ENCODE measurements at regions not wholly inside any gene's neighbourhood (a gene's known extent, or its start where the extent isn't known, plus 50 kb on each side); places are given as distances from the start of the nearest gene placed in this dataset.
"Not testable (repeated sequence)": the region's sequence is repeated elsewhere in the genome, so short reads cannot be mapped to it uniquely, and the experiment has no call there.

DNA sequence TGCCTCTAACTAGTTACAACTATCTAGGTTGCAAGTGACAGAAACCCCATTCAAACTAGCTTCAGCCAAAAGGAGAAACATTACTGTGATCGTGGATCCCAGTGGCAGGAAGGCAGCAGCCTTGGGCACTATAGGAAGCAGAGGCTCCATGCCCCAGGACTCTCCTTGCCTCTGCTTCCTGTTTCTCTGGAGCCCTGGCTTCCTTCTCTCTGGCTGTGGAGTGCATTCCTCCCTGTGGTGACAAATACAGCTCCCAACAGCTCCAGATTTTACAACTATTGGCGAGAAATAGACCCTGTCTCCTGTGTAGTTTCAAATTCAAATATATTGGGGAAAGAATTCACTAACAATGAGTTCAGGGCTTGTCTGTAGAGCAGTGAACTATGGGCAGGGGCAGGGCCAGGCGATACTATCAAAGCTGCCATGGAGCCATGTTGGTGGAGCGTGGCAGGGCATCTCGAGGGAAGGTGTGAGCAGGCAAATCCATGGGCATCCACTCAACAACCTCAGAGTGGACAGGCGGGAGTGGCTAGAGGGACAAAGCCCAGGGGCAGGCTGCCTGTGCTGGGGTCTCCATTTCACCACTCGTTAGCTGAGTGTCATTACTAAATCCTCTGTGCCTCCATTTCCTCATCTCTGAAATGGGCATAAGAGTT lies 189.5 kb downstream of the ERCC6L2 start:
- DNase-seq (ENCODE audit: low read depth), result no peak

DNA sequence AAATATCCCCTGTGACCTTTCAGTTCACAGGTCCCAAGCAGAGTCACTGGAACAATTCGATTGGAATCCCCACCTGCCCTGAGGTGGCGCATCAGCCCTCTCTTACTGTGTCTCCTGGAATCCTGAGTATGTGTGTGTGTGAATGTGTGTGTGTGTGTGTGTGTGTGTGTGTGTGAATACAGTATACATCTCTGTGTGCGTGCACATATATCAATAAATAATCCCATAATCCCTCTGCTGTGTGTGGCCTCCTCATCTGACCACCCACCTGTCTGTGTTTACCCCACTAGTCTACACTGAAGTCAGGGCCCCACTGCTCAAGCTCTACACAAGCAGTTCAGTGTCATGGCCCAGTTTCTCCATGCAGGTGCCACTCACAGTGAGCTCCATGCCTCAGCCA lies 187.4 kb downstream of the ERCC6L2 start:
- no peak for DNase-seq (ENCODE audit: low read depth)

DNA sequence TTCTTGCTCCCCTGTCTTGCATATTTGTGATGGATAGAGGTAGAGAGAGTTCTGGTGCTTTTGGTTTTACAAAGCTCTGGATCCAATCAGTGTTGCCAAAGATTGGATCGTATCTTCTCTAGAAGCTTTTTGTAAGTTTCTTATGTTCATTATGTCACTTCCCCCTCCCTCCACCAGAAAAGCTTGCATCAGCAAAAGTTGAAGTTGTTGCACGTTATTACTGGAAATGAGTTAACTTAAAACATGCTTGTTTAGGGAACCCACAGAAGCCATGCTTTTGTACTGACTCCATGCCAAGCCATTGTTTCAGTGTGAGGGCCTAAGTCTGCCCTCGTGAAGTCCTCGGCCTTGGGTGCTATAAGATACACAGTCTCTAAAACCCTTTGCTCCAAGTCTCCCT lies 186.5 kb downstream of the ERCC6L2 start:
- DNase-seq (ENCODE audit: low read depth), result no peak

DNA sequence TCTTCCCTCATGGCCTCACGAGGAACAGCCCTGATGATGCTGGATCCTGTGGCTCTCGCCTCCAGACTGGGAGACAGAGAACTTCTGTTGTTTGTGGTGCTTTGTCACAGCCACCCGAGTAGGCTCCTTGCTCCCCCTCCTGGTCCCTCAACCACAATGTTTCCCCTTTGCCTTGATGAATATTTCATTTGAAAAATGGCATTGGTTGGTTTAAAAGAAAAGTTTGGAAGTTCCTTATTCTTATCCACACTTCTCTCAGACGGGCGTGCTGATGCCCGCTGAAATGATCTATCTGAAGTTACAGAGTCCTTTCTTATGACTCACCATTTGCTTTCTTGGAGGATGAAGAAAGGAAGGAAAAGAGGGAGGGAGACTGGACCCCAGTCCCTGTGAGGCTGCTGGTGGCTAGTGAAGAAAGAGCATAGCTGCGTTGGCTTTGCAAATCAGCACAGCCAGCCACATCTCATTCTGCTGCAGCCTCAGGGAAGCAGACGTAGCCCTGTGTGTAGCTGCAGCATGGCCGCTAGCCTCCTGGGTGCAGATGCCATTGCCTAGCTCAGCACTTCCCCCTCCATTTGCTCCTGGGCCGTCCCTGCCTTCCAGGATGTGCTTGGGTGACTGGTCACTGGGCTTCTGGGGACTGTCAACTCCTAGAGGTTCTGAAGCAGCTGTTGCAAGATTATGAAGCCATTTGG lies 185.9 kb downstream of the ERCC6L2 start:
- peak; percentile 49 for DNase-seq (ENCODE audit: low read depth)

GRCh38 chr9:96058218-96058617 lies 182.7 kb downstream of the ERCC6L2 start:
- no peak for DNase-seq (ENCODE audit: low read depth)

DNA sequence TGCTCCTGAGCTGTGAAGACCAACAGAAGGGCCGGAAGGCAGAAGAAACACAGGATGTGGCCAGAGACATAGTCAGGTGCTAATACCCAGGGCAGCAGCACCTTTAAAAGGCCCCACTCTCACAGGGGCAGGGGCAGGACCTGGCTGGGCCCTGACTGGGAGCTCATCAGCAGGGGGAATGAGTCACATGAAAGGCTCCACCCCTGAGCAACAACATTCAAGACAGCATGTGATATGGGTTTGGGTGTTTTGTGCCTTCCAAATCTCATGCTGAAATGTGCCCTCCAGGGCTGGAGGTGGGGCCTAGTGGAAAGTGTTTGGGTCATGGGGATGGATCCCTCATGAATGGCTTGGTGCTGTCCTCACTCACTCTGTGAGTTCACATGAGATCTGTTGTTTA lies 181.7 kb downstream of the ERCC6L2 start:
- DNase-seq (ENCODE audit: low read depth), result peak; percentile 31

- DNase-seq (ENCODE audit: low read depth), result no peak
Observed at GRCh38 chr9:96056226-96056625, 180.7 kb downstream of the ERCC6L2 start.

GRCh38 chr9:96054248-96054647 lies 178.8 kb downstream of the ERCC6L2 start:
- not testable (repeated sequence) for DNase-seq (ENCODE audit: low read depth)

- DNase-seq (ENCODE audit: low read depth), result peak; percentile 24
Observed at GRCh38 chr9:96052686-96053085, 177.2 kb downstream of the ERCC6L2 start.

- DNase-seq (ENCODE audit: low read depth), result no peak
Observed at GRCh38 chr9:96051423-96051822, 175.9 kb downstream of the ERCC6L2 start.

DNA sequence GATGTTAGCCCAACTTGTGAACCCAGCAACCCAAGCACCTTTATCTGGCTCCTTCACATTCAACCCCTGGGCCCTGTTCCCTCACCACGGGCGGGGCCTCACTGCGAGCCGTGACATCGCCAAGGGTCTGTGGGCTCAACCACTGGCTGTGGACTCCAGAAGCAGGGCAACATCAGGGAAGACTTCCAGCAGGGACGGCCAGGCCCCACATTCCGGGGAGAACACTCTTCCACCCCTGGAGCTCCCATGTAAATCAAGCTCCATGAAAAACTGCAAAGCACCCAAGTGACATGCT lies 175.3 kb downstream of the ERCC6L2 start:
- no peak for DNase-seq (ENCODE audit: low read depth)

DNA sequence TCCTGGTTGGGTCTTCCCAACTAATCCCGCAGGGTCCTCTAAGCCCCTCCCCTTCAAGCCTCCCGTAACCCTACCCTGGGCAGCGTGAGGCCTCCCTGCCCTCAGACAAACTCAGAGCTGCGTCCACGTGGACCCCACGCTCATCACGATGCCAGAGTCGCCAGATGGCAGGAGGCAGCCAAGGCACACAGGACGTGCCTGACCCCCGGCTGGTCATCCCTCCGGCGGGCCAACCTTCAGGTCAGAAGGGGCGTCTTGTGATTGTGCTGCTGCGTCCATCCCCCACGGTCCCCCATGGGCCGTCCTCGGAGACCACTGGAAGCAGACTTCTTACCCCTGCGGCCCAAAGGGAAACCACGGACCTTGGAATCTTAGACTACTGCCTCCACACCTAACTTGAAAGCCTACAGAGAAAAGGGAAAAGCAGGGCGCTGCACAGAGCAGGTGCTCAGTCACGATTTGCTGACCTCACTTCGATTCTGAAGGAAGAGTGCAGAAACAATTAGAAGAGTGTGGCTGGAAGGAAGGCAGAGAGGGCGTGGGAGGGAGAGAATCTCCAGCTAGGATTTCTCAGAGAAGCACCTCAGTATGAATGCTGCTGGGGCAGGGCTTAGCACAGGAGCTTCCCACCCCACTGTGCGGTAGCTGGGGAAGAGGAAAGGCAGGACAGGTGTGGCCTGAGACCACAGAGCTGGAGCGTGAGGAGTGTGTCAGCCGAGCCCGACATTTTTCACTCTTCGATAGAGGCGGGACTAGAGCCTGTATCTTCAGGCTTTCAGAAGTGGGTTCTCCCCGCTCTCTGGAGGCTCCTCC lies 174.8 kb downstream of the ERCC6L2 start:
- no peak for DNase-seq (ENCODE audit: low read depth)

DNA sequence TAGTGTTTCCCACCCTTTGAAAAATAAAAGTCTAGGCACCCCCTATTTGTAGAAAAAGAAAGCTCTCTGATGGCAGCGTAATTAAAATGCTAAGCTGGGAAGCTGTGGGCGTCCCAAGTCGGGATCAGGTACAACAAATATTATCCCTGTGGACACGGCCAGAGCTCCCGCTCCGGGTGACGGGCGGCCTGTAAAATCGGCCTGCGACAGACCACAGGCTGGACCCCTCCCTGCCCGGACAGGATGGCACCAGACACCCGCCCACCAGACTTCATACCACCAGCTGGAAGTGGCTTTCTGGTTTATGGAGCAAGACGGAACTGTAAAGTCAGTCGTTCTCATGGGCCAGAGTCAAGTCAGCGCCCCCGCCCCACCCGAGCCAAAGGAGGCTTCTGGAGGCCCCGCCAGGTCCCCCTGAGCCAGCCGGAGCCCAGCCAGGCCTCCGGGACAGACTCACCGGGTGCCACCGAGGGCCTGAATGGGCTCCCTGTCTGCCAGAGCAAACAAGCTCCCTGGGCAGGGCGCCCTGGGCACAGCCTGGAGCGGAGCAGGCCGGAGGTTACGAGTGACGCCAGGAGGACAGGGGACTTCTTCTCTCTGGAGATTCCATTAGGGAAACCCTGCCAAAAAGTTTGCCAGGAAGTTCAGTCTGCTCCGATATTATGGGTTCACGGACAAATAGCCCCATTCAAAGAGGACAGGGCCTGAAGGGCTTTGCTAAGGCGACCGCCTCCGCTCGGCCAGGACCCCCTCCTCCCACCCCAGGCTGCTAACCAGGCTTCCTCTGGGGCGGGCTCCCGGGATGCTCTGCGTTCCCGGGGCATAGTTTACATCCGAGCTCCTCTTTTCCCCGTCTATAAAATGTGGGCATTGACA lies 173.7 kb downstream of the ERCC6L2 start:
- DNase-seq (ENCODE audit: low read depth), result no peak

DNA sequence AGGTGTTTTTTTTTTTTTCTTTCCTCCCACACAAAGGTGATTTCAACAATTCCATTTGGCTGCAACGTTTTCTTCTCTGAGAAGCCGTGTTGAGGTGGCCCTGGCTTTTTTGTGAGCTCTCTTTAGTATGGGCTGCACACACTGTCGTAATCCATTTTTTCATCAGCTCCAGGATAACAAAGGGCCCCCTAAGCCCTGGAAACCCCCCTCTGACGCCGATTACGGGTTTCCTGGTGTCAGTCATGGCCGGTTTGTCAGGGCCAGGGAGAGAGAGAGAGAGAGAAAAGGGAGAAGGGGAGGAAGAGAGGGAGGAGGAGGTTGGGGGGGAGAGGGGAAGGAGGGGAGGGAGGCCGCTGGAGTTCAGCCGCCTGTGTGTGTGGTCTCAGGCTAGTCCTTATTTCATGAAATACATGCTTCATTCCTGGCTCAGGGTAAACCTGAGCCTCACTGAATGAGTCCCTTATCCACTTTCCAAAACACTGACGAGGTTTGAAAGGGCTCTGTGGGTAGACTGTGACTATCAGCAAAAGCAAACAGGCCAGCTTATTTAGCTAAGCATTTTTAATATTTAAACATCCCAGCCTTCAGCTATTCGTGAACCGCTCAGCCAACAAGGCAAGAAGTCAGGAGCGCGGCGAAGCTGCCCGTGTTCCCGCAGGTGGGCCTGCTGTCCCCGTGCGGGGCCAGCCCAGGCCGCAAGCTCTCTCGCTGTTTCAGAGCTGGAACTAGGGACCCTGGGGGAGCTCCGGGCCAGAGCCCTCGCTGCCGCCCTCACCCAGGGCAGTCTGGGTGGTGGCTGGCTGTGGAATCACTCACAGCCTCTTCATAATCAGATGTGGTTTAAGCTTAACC lies 172.8 kb downstream of the ERCC6L2 start:
- peak; percentile 32 for DNase-seq (ENCODE audit: low read depth)

- DNase-seq (ENCODE audit: low read depth), result no peak
Observed at GRCh38 chr9:96047741-96048103, 172.2 kb downstream of the ERCC6L2 start.

- DNase-seq (ENCODE audit: low read depth), result no peak
Observed at GRCh38 chr9:96047116-96047639, 171.7 kb downstream of the ERCC6L2 start.

- no peak for DNase-seq (ENCODE audit: low read depth)
Observed at GRCh38 chr9:96045811-96046210, 170.3 kb downstream of the ERCC6L2 start.

GRCh38 chr9:96044401-96044800 lies 168.9 kb downstream of the ERCC6L2 start:
- DNase-seq (ENCODE audit: low read depth), result no peak

DNA sequence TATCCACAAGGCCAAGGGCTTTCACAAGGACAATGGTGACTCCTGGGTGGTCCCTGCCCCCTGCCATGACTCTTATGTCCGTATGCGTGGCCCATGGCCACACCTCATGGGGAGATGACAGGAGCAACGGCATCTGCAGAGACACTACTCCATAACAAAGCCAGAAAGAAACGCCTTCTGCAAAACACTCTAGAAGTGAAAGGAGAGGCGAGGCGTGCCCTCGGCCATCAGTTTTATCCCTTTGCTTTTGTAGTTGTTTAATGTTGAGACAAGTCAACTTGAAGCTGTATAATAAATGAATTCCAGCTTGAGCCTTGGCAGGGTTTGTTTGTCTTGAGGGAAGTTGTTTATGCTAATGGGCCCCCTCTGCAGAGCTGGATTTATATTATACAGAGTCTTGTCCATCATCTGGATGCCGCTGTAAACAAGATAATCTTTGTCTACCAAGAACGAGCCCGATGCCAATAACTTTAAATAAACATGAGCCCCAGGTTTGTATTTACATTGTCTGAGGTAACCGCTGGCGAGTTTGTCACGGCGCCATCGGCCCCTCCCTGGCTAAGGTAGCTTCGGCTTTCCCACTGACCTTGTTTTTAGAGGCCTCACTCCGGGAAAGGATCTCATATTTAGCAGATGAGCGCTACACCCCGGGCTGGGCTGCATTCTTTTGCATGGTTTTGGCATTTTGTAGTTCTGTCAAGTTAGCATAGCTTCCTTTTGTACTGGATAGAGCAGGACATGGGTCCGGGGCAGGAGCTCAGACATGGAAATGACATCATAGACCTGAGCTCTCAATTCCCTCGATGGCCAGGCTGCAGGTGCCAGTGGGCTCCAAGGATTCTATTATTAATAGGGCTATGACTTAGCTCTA lies 165.3 kb downstream of the ERCC6L2 start:
- no peak for DNase-seq (ENCODE audit: low read depth)

GRCh38 chr9:96038914-96039313 lies 163.4 kb downstream of the ERCC6L2 start:
- DNase-seq (ENCODE audit: low read depth), result no peak

Measured in iris pigment epithelial cell (primary cell).